ENCODE measurements at regions not wholly inside any gene's neighbourhood (a gene's known extent, or its start where the extent isn't known, plus 50 kb on each side); places are given as distances from the start of the nearest gene placed in this dataset.

- H3K27me3 ChIP-seq (ENCODE audit: control insufficient read depth, insufficient read depth, low read length): no peaks in the 10 kb centered on the region
- H3K36me3 ChIP-seq (ENCODE audit: control insufficient read depth, insufficient read depth, low read length): no peaks in the 10 kb centered on the region
- no peak overlapping the region for H3K4me3 ChIP-seq (ENCODE audit: low read depth, low read length)
- no peak for DNase-seq (ENCODE audit: low read depth)
- no peak for TF ChIP-seq CTCF (IDR thresholded peaks at IDR 0.05; ENCODE audit: insufficient read depth, low read length, poor library complexity, severe bottlenecking)
Observed at GRCh38 chr7:69502358-69502757, 95.9 kb upstream of the AUTS2 start.

DNA sequence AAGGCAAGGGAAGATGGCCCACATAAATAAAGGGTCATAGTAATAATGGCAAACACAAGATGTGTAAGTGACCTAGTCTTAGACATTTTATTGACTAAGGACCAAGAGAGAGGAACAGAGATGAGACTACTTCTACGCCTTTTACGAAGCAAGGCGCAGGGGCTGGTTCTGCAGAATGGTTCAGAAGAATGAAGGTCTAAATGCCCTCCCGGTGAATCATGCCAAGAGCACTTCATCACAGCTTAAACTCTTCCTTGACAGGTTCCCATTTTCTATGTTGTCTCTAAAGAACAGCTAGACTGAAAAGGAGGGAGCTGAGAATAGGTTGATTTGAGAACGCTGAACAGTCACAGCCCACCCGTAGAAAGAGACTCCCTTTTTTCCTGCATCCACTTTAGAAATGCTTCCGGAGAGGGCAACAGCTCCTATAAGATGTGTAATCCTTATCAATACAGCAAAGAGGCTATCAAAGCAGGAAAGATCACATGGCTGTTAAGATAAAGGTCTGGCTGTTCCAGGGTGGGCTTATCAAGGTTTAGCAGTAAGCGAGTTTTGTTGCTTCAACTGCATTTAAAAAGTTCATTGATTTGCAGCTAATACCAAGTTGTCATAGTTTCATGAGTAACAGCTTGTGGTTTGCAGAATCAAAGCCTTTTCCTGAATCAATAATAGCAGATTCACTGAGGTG is 93.4 kb upstream of the AUTS2 start:
- H3K27me3 ChIP-seq (ENCODE audit: control insufficient read depth, insufficient read depth, low read length): no peaks in the 10 kb centered on the region
- no peaks in the 10 kb centered on the region for H3K36me3 ChIP-seq (ENCODE audit: control insufficient read depth, insufficient read depth, low read length)
- DNase-seq (ENCODE audit: low read depth): no peak
- no peak overlapping the region for H3K4me3 ChIP-seq (ENCODE audit: low read depth, low read length)
- TF ChIP-seq CTCF (IDR thresholded peaks at IDR 0.05; ENCODE audit: insufficient read depth, low read length, poor library complexity, severe bottlenecking): no peak

DNA sequence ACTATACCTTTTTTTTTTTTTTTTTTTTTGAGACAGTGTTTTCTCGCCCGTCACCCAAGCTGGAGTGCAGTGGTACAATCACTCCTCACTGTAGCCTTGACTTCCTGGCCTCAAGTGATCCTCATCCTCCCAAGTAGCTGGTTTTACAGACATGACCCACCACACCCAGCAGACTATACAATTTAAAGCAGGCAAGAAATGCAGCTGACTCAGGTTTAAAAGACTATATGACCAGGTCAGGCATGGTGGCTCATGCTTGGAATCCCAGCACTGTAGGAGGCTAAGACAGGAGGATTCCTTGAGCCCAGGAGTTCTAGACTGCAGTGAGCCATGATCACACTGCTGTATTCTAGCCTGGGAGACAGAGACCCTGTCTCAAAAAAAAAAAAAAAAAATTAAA is 89.5 kb upstream of the AUTS2 start:
- no peak overlapping the region for H3K4me3 ChIP-seq (ENCODE audit: low read depth, low read length)
- DNase-seq (ENCODE audit: low read depth): no peak
- H3K36me3 ChIP-seq (ENCODE audit: control insufficient read depth, insufficient read depth, low read length): no peaks in the 10 kb centered on the region
- no peak for TF ChIP-seq CTCF (IDR thresholded peaks at IDR 0.05; ENCODE audit: insufficient read depth, low read length, poor library complexity, severe bottlenecking)
- H3K27me3 ChIP-seq (ENCODE audit: control insufficient read depth, insufficient read depth, low read length): no peaks in the 10 kb centered on the region

DNA sequence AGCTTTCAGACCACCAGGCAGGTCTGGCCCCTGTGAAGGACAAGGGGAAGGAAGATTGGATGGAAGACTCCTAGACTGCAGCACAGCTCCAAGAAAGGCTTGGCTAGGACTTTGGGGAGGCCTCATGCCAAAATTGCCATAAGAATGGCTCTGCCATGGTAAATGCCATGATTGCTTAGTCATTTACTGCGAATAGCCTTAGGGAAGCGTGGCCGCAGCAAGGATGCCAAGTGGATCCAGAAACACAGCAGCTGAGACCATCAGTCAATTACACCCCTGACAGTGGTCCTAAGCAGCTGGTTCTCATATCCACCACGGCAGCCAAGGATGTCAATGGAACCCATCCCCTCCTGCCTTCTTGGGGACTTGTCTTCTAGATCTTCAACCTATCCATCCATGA is 88.2 kb upstream of the AUTS2 start:
- TF ChIP-seq CTCF (IDR thresholded peaks at IDR 0.05; ENCODE audit: insufficient read depth, low read length, poor library complexity, severe bottlenecking): no peak

DNA sequence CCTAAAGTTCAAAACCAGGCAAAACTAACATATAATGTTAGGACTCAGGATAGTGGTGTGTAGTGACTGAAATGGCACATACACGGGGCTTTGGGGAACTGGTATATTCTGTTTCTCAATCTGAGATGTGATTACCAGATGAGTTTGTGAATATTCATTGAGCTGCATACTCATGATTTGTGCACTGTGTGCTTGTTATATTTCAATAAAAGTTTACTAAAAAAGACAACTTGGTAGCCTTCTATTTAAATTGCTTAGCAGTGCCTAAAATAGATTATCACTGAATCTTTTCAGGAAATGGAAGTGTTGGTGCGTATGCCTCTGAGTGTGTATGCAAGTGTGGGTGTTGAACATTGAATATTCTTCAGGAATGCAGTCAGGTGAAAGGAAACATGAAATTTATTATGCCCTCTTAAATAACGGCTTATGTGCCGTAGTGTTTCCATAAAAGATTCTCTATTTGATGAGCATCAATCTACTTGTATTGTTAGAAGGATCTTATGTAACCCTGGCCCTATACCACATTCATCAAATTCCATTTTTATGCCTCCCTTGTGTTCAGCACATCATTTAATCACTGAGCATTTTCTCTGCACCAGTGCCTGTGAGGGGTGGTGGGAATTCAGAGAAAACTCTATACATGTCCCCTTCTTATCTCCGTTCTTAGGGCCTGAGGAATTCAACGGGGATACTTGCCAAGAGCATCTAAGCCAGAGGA is 82.6 kb upstream of the AUTS2 start:
- TF ChIP-seq CTCF (IDR thresholded peaks at IDR 0.05; ENCODE audit: insufficient read depth, low read length, poor library complexity, severe bottlenecking): no peak
- Histone ChIP-seq H3K4me3 (ENCODE audit: low read depth, low read length) (no peak overlapping the region), H3K27me3 (ENCODE audit: control insufficient read depth, insufficient read depth, low read length) (peaks cover 2% of the 10 kb centered on the region), H3K36me3 (ENCODE audit: control insufficient read depth, insufficient read depth, low read length) (no peaks in the 10 kb centered on the region)
- no peak for DNase-seq (ENCODE audit: low read depth)

More for the DNA sequence above, 88.2 kb upstream of the AUTS2 start:
- DNase-seq (ENCODE audit: low read depth): no peak
- Histone ChIP-seq H3K27me3 (ENCODE audit: control insufficient read depth, insufficient read depth, low read length) (no peaks in the 10 kb centered on the region), H3K4me3 (ENCODE audit: low read depth, low read length) (no peak overlapping the region), H3K36me3 (ENCODE audit: control insufficient read depth, insufficient read depth, low read length) (no peaks in the 10 kb centered on the region)
